ENCODE measurements at regions not wholly inside any gene's neighbourhood (a gene's known extent, or its start where the extent isn't known, plus 50 kb on each side); places are given as distances from the start of the nearest gene placed in this dataset.

DNA sequence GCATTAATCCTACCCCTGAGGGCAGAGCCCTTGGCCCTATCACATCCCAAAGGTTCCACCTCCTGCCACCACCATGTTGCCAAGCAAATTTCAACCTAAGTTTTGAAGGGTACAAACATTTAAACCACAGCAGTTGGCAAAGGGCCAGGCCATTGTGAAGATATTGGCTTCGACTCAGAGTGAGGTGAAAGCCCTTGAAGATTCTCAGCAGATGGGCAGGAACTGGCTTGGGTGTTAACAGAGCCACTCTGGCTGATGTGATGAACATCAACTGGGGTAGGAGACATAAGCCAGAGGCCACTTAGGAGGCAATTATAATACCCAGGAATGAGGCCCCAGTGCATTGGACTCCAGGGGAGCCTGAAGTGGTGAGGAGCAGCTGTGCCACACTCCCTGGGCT, 207.7 kb upstream of the KAZN start:
- TF ChIP-seq, protein P1, sequence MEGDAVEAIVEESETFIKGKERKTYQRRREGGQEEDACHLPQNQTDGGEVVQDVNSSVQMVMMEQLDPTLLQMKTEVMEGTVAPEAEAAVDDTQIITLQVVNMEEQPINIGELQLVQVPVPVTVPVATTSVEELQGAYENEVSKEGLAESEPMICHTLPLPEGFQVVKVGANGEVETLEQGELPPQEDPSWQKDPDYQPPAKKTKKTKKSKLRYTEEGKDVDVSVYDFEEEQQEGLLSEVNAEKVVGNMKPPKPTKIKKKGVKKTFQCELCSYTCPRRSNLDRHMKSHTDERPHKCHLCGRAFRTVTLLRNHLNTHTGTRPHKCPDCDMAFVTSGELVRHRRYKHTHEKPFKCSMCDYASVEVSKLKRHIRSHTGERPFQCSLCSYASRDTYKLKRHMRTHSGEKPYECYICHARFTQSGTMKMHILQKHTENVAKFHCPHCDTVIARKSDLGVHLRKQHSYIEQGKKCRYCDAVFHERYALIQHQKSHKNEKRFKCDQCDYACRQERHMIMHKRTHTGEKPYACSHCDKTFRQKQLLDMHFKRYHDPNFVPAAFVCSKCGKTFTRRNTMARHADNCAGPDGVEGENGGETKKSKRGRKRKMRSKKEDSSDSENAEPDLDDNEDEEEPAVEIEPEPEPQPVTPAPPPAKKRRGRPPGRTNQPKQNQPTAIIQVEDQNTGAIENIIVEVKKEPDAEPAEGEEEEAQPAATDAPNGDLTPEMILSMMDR (IDR thresholded peaks at IDR 0.05; ENCODE audit: low read depth, low read length), result no peak
- in situ Hi-C loops (cut with HindIII; ENCODE audit: low sequenced_read_pairs), result no loop called here
- DNase-seq (ENCODE audit: low read depth, low spot score), result no peak

DNA sequence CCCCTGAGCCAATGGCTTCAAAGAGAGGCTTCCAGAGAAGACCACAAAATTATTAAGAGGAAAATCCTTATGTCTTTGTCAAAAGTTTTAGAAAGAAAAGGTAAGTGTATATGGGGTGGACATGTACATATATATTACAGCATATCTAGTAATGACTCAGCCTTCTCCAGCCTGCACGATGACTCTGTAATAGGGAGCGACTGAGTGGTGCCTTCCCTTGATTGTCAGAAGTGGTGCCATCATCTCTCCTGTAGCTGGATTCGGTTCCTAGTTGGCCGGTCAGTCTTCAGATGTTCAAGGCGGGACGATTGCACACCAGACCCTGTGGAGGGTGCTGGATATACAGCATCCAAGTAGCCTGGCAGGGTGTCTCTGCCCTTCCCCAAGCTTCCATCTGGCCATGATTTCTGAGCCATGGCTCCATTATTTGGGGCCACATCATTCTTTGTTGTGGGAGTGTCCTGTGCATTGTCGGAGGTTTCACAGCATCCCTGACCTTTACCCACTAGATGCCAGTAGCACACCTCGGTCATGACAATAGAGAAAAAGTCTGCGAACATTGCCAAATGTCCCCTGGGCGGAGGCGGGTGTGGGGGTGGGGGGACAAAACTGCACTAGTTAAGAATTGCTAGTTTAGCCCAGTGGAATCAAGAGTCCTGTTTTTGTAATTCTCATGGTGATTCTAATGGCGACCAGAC, 206.2 kb upstream of the KAZN start:
- TF ChIP-seq, protein P1 (IDR thresholded peaks at IDR 0.05; ENCODE audit: low read depth, low read length), result no peak
- in situ Hi-C loops (cut with HindIII; ENCODE audit: low sequenced_read_pairs), result no loop called here
- H3K4me3 ChIP-seq (ENCODE audit: low read depth, low read length), result no peak overlapping the region
- no peak for DNase-seq (ENCODE audit: low read depth, low spot score)

More for the DNA sequence above, 207.7 kb upstream of the KAZN start:
- no peak overlapping the region for H3K4me3 ChIP-seq (ENCODE audit: low read depth, low read length)

DNA sequence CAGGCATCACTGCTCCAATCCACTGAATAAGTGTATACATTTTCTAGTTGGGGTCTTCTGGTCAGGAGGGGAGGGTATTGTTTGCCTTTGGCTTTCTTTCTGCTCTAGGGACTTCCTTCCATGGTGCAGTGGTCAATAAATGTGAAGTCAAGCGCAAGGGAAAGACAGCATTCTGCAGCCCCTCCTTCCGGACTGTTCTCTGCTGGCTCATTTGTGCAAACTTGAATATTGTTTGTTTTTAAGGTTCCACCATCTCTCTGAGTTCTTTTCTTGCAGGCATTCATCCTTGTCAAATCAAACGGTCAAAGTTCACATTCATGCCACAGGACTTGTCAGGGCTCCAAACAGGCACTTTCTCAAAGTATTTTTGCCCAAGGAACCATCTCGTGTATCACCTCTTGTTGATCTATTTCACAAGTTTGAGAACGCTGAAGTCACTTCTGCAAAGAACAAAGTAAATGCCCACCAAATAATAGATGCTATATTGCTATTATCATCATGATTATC, 205.6 kb upstream of the KAZN start:
- TF ChIP-seq, protein P1 (IDR thresholded peaks at IDR 0.05; ENCODE audit: low read depth, low read length), result no peak
- H3K4me3 ChIP-seq (ENCODE audit: low read depth, low read length), result no peak overlapping the region

DNA sequence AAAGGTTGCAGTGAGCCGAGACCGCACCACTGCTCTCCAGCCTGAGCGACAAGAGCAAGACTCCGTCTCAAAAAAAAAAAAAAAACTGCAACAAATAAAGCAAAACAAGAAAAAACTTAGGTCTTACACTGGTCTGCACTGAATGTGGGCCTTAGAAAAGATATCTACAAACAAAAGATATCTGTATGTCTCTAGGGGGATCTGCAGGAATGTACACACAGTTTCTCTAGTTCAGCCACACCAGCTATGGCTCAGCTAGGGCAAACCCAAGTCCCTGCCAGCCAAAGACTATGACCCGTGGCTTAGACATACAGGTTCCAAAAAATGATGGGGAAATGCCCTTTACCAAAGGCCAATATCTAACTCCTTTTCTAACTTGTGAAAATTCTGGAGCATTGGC, 202.4 kb upstream of the KAZN start:
- TF ChIP-seq, protein P1 (IDR thresholded peaks at IDR 0.05; ENCODE audit: low read depth, low read length), result no peak
- H3K4me3 ChIP-seq (ENCODE audit: low read depth, low read length), result no peak overlapping the region
- in situ Hi-C loops (cut with HindIII; ENCODE audit: low sequenced_read_pairs), result no loop called here
- no peak for DNase-seq (ENCODE audit: low read depth, low spot score)

More for the DNA sequence above, 205.6 kb upstream of the KAZN start:
- no peak for DNase-seq (ENCODE audit: low read depth, low spot score)
- in situ Hi-C loops (cut with HindIII; ENCODE audit: low sequenced_read_pairs), result no loop called here

DNA sequence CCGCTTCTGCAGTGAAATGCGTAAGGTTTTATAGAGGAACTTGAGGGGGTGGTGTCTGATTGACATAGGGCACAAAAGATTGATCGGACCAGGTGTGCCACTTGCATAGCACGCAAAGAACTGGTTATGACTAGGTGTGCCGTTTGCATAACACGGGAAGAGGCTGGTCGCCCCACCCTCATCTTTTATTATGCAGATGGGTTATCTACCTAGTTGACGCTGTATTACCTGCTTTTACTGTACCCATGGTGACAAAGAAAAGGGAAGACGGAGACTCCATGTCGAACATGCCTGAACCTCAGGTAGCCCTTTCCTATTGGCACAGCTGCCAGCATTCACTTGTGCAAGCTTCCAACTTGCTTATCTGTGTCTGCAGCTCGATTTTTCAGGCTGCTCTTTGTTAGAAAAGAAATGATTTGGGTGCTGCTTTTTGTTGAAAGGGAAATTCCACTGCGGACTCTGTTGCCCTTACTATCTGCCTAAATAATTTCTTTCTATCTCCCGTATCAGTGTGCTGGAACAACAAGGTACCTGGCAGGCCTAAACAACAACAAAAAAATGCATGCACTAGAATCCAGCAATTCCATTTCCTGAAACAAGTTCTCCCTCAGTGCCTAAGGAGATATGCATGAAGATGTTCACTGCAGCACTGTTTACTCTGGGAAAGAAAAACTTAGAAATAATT, 194.4 kb upstream of the KAZN start:
- in situ Hi-C loops (cut with HindIII; ENCODE audit: low sequenced_read_pairs), result no loop called here
- H3K4me3 ChIP-seq (ENCODE audit: low read depth, low read length), result no peak overlapping the region
- TF ChIP-seq, protein P1 (IDR thresholded peaks at IDR 0.05; ENCODE audit: low read depth, low read length), result no peak
- DNase-seq (ENCODE audit: low read depth, low spot score), result no peak

DNA sequence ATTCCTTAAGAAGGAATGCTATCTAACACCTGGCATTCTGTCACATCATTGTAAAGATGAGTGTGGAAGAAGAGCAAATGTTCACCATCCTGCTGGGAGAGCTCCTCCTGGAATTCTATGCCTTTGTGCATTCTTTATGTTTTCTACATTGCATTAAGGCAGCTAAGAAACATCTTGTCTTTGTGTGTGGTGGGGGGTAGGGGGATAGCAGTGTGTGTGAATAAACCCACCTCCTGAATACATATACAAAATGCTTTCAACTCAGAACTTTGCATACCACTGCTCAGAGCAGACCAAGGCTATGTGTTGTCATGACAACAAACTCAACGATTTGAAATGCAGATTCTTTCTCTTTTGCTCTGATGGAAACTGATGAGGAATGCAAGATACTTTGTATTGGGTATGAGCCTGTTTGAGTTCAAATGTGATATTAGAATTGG, 193.6 kb upstream of the KAZN start:
- H3K4me3 ChIP-seq (ENCODE audit: low read depth, low read length), result no peak overlapping the region

More for the DNA sequence above, 193.6 kb upstream of the KAZN start:
- TF ChIP-seq, protein P1 (IDR thresholded peaks at IDR 0.05; ENCODE audit: low read depth, low read length), result no peak
- in situ Hi-C loops (cut with HindIII; ENCODE audit: low sequenced_read_pairs), result no loop called here
- no peak for DNase-seq (ENCODE audit: low read depth, low spot score)

All from astrocyte of the spinal cord (primary cell).